Ovary (tissue), 7 donors: ENCODE measurements at regions not wholly inside any gene's neighbourhood (a gene's known extent, or its start where the extent isn't known, plus 50 kb on each side); places are given as distances from the start of the nearest gene placed in this dataset.

Experiments used
- DNase-seq, 5 donors: peaks; one replicate each; pipeline ENCODE4 v3.0.0-alpha.2; 2019 to 2020
- H3K27ac ChIP-seq, 2 donors: fragments of 200-600 bp; one replicate each; pipeline versions ENCODE4 v1.5.1 to v1.8.0; 2019 to 2022
- H3K27me3 ChIP-seq: fragments of 200-600 bp; one replicate; pipeline ENCODE4 v1.8.0; 2022
- H3K36me3 ChIP-seq: fragments of 200-600 bp; sonication (generic); one replicate; pipeline ENCODE4 v1.5.1; 2019
- H3K4me1 ChIP-seq: one replicate; pipeline ENCODE4 v1.8.1; 2013; ENCODE audit warnings: mild to moderate bottlenecking, moderate library complexity; ENCODE audit not compliant: insufficient read depth
- H3K4me3 ChIP-seq: fragments of 200-600 bp; sonication (generic); one replicate; pipeline ENCODE4 v1.5.1; 2017
- H3K9me3 ChIP-seq, 2 donors: fragments of 200-600 bp in 1 of 2; sonication (generic) in 1 of 2; one replicate each; pipeline versions ENCODE4 v1.5.1 to v1.8.1; 2013 to 2019; ENCODE audit warnings: mild to moderate bottlenecking in 1 of 2, moderate library complexity in 1 of 2
- CTCF ChIP-seq, 3 donors: fragments of 450-650 bp in 2 of 3; fragments of 200-600 bp in 1 of 3; IDR thresholded peaks; one replicate each; pipeline versions ENCODE4 v1.5.1 to v1.8.0; 2016 to 2022; ENCODE audit warnings: antibody characterized with exemption in 3 of 3, mild to moderate bottlenecking in 1 of 3
- EP300 ChIP-seq: sonication (generic); formaldehyde crosslinking; IDR thresholded peaks from one replicate; pipeline ENCODE4 v1.6.1; 2017; ENCODE audit warnings: antibody characterized with exemption
- POLR2A ChIP-seq: fragments of 450-650 bp; IDR thresholded peaks from one replicate; pipeline ENCODE4 v1.6.1; 2017; ENCODE audit warnings: antibody characterized with exemption, mild to moderate bottlenecking, moderate library complexity
- WGBS, 3 donors: extraction: QIAGEN DNeasy Blood & Tissue Kit in 1 of 3; methylation state at CpG; one replicate each; pipeline versions ENCODE4 v1.1.5 to v1.1.7; 2013 to 2017; 5-methylcytosine and 5-hydroxymethylcytosine counted together
- intact Hi-C, 4 donors: fragments of 100-400 bp; cut with DNase I; formaldehyde crosslinking; loops; one replicate each; pipeline versions ENCODE4 v1.11.0 to v1.15.1; 2022 to 2023
- donor health status: DM: no; HTN: no; CAD: no; lungs with moderate emphysema.
- donor health status: DM: no; HTN: no; CAD: no.
- donor health status: Bipolar disorder and iron deficiency.
- donor health status: DM: no; HTN: no; CAD: no.
- donor health status: DM: yes; HTN: yes; CAD: no.

GRCh38 chr1:234775477-234776246, 165.7 kb upstream of the IRF2BP2 start:
- TF ChIP-seq EP300 (no peak), CTCF (IDR thresholded peaks at IDR 0.05) (no peak), POLR2A (no peak)
- WGBS, 3 donors = 91 to 96% (median 93%) methylated on average over 12 of the region's 12 CpGs
- no peaks in the 10 kb centered on the region for H3K27me3 ChIP-seq
- no peak overlapping the region for H3K27ac ChIP-seq
- H3K36me3 ChIP-seq = no peaks in the 10 kb centered on the region
- DNase-seq = no peak
- H3K9me3 ChIP-seq = no peaks in the 10 kb centered on the region
- no peak overlapping the region for H3K4me3 ChIP-seq
- no peaks in the 10 kb centered on the region for H3K4me1 ChIP-seq
- intact Hi-C loops = no loop called here

- Histone ChIP-seq H3K27me3 (no peaks in the 10 kb centered on the region), H3K27ac (no peak overlapping the region), H3K9me3 (no peaks in the 10 kb centered on the region), H3K4me3 (no peak overlapping the region), H3K4me1 (no peaks in the 10 kb centered on the region), H3K36me3 (no peaks in the 10 kb centered on the region)
- TF ChIP-seq EP300 (no peak), CTCF (IDR thresholded peaks at IDR 0.05) (no peak), POLR2A (no peak)
- 92 to 100% (median 98%) methylated on average over 2 of the region's 2 CpGs for WGBS, 3 donors
- intact Hi-C loops = no loop called here
- no peak for DNase-seq
These were observed 165.0 kb upstream of the IRF2BP2 start for GRCh38 chr1:234774971-234775370.

GRCh38 chr1:234773936-234774677, 164.1 kb upstream of the IRF2BP2 start:
- Histone ChIP-seq H3K4me3 (no peak overlapping the region), H3K9me3 (no peaks in the 10 kb centered on the region), H3K36me3 (no peaks in the 10 kb centered on the region), H3K27me3 (no peaks in the 10 kb centered on the region), H3K27ac (no peak overlapping the region), H3K4me1 (no peaks in the 10 kb centered on the region)
- TF ChIP-seq EP300 = no peak
- TF ChIP-seq CTCF (IDR thresholded peaks at IDR 0.05) = no peak
- TF ChIP-seq POLR2A = no peak
- peak in 1 of 5 donors; percentile 7 for DNase-seq
- WGBS, 3 donors = 91 to 94% (median 94%) methylated on average over 4 of the region's 4 CpGs
- intact Hi-C loops = no loop called here

- peak in 1 of 5 donors; percentile 29 for DNase-seq
- 50 to 71% (median 60%) methylated on average over 22 of the region's 22 CpGs for WGBS, 3 donors
These were observed 162.6 kb upstream of the IRF2BP2 start for GRCh38 chr1:234772345-234773147.

More at GRCh38 chr1:234772345-234773147, 162.6 kb upstream of the IRF2BP2 start:
- intact Hi-C loops = no loop called here
- no peaks in the 10 kb centered on the region for H3K27me3 ChIP-seq
- no peaks in the 10 kb centered on the region for H3K9me3 ChIP-seq
- TF ChIP-seq CTCF (IDR thresholded peaks at IDR 0.05) (no peak), POLR2A (no peak), EP300 (no peak)
- H3K27ac ChIP-seq = no peak overlapping the region
- H3K36me3 ChIP-seq = no peaks in the 10 kb centered on the region
- H3K4me3 ChIP-seq = no peak overlapping the region
- no peaks in the 10 kb centered on the region for H3K4me1 ChIP-seq
